Colonic mucosa (tissue), 4 donors: ENCODE measurements at regions not wholly inside any gene's neighbourhood (a gene's known extent, or its start where the extent isn't known, plus 50 kb on each side); places are given as distances from the start of the nearest gene placed in this dataset.

Experiments
- DNase-seq: peaks from one replicate; pipeline ENCODE4 v3.0.0-alpha.2; 2020
- H3K27ac ChIP-seq: fragments of 200-600 bp; one replicate; pipeline ENCODE4 v1.8.0; 2021
- H3K27me3 ChIP-seq: fragments of 200-600 bp; one replicate; pipeline ENCODE4 v1.8.0; 2021
- H3K36me3 ChIP-seq: fragments of 200-600 bp; one replicate; pipeline ENCODE4 v1.8.0; 2021
- H3K4me1 ChIP-seq: fragments of 200-600 bp; one replicate; pipeline ENCODE4 v1.8.0; 2021; ENCODE audit warnings: mild to moderate bottlenecking
- H3K4me3 ChIP-seq: fragments of 200-600 bp; one replicate; pipeline ENCODE4 v1.8.0; 2021
- H3K9ac ChIP-seq, 2 donors: one replicate each; pipeline ENCODE4 v1.7.0; 2013; ENCODE audit warnings: control low read depth in 2 of 2, low read depth in 2 of 2, low read length in 2 of 2
- H3K9me3 ChIP-seq: fragments of 200-600 bp; one replicate; pipeline ENCODE4 v1.8.0; 2021
- CTCF ChIP-seq: fragments of 200-600 bp; IDR thresholded peaks from one replicate; pipeline ENCODE4 v1.8.0; 2022; ENCODE audit warnings: antibody characterized with exemption, mild to moderate bottlenecking
- intact Hi-C: fragments of 100-400 bp; cut with DNase I; formaldehyde crosslinking; loops from one replicate; pipeline ENCODE4 v1.14.1; 2022
- microRNA-seq: library from miRNA; unstranded; fragments of <30 nt; microRNA quantifications from one replicate; pipeline ENCODE4, GENCODE V29; 2019
- donor health status: healthy.
- donor health status: DM: no; HTN: no; CAD: no.
- donor health status: DM: no; HTN: no; CAD: no.

GRCh38 chr1:209531549-209531948, 52.0 kb upstream of the CAMK1G start:
- TF ChIP-seq CTCF: no peak
- no peak overlapping the region for H3K4me3 ChIP-seq
- no peaks in the 10 kb centered on the region for H3K9me3 ChIP-seq
- DNase-seq: no peak
- intact Hi-C loops: no loop called here
- H3K4me1 ChIP-seq: no peaks in the 10 kb centered on the region
- no peaks in the 10 kb centered on the region for H3K27me3 ChIP-seq
- no peaks in the 10 kb centered on the region for H3K36me3 ChIP-seq
- no peak overlapping the region for H3K27ac ChIP-seq
- no peak overlapping the region for H3K9ac ChIP-seq

Small RNAs in the stretch of these regions (microRNA-seq; reads per million reads assigned to microRNA genes)
- gene MIR205: 2.2 reads per million
